ENCODE measurements at regions not wholly inside any gene's neighbourhood (a gene's known extent, or its start where the extent isn't known, plus 50 kb on each side); places are given as distances from the start of the nearest gene placed in this dataset.
"Not testable (repeated sequence)": the region's sequence is repeated elsewhere in the genome, so short reads cannot be mapped to it uniquely, and the experiment has no call there.

DNA sequence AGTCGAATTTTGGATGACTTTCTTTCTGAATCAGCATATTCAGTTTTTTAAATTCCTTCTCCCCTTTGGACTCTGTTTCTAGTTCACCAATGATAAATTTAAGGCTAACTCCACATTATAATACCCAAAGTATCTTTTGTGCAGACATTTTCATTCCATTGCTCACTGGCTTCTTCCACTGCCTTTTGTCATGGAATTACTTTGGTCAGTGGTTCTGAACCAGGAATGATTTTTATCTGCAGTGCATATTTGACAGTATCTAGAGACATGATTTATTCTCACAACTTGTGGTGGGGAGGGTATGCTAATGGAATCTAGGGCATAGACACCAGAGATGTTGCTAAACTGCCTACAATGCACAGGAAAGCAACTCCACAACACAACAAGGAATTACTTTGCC, 234.4 kb upstream of the PRKD1 start:
- no peak for DNase-seq

DNA sequence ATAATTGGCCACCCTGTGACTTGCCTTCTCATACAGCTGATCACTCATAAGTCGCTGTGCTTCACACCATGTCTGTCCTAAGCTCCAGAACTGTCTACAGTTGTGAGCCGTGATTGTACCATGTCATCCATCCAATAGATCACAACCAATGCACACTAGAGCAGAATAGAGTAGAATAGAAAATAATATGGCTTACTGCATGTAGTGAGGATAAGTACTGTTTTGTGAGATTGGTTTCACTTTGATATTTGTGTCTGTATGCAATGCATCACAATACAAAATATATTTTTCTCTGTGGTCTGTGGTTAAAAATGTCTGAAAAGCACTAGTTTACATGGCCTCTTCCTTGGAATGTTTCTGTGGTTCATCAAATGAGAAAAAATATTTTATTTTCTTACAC, 237.6 kb upstream of the PRKD1 start:
- DNase-seq = no peak

DNA sequence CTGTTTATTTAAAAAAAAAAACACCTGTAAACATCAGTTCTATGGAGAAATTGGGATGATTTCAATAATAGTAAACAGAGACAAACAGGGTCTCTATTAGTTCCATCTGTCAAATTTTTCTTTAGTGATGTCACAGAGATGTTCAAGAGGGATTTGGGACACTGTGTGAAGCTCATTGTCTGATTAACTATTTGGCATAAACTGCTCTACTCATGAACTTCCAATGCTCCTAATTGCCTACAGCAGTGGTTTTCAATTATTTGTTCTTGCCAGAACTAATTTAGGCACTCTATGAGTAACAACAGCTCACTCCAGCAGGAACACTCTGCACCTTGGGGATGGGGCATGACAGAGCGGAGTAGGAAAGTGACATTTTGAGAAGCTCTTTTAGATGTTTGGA, 250.1 kb upstream of the PRKD1 start:
- DNase-seq = no peak

DNA sequence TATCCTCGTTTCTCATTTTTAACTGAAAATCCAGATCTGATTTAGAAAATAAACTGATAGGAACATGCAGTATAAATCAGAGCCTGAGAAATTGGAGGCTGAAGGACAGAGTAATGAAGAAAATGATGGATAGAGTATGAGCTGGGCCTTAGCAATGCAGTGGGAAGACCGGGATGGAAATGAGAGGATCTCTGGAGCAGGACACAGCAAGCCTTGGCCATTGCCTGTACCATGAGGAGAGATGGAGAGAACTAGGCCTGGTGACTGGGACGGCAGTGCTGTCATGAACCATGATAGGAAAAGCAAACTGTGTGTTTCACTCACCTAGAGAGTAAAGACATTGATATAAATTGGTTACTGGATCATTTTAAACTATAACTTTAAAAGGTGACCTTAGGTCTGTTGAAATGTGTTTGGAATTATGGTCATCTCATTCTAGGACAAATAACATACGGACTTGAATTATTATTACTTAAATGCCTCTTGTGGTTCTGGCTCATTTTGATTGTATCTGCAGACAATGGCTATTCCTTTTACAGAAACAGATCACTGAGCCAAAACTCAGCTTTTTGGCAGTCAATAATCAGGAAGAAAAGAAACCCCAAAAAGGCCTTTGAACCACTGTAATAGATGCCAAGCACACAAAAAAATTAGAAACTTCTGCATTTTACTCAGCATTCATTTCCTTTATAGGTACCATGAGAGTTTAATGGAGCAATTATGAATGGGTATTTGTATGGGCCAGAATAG, 251.9 kb upstream of the PRKD1 start:
- no peak for DNase-seq

DNA sequence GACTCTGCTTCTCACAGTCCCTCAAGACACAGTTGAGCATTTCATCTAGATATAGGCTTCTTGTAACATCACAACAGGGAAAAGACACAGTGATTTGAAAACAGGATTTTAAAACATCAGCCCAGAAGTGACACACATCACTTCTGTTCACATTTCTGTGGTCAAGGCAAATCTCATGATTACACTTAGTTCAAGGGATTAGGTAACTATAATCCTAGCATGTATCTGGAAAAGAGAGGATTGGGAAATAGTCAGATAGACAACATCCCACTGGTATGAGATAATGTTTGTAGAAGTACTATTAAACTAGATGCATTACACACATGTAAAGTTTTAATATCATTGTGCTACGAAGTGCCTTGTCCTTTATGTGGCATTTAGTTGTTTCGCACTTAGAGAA, 252.6 kb upstream of the PRKD1 start:
- DNase-seq = no peak

DNA sequence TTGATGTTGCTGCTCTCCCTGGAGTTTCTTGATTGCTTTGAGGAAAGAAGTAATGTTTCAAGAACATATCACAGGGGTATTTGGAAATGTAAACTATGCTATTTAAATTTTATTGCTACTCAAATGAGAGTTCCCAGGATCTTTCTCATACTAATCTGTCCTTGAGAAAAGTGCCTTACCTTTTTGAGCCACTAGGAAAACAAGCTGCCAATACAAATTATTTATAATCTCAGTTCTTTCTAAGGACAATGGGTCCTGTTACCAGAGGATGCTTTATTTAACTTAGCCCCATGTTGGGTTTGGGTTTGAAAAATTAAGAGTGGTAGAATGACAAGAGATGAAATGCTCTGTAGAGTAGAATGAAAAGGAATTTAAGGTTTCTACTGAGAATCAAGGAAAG, 258.2 kb upstream of the PRKD1 start:
- DNase-seq = no peak

DNA sequence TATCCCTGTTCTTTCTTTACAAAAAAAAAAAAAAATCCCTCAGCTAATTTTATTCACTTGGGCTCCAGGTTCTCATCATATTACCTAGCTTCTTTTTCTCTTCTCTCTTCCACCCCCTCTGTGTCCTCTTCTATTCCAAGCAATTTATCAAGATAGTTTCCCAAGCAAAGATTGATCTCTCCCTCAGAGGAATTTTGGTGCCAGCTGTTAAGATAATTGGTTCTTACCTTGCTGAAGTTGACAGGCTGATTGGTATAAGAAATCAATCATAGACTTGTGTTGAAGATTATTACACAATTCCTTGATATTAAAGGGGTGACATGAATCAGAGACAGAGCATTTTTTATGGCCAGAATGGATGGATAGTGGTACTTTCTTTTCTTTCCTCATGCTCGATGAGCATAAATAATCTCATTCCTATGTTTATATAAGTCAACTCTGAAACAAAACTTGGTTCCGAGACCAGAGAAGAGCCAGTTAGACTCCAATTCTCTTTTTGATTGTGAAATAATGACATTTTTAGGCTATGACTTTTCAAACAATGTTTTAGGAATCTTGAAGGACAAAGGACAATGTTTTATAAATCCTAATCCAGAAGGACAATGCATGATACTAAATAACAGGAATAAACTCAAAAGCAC, 264.1 kb upstream of the PRKD1 start:
- DNase-seq = no peak

DNA sequence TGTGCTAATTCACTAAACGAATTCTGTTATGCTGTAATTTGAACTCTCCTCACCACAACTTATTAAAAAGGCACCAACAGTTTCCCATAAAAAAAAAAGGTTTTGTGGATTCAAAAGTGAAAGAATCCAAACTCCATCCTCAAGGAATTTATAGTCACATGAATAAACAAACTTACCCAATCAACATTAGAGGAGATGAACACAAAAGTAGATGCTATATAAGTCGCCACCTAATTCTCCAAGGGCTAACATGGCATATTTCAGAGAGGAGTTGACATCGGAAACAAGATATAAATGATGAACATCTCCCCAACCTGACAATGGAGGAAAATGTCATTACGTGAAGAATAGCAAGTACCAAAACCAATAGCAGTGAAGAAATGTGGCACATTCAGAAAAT, 265.5 kb upstream of the PRKD1 start:
- DNase-seq = no peak

DNA sequence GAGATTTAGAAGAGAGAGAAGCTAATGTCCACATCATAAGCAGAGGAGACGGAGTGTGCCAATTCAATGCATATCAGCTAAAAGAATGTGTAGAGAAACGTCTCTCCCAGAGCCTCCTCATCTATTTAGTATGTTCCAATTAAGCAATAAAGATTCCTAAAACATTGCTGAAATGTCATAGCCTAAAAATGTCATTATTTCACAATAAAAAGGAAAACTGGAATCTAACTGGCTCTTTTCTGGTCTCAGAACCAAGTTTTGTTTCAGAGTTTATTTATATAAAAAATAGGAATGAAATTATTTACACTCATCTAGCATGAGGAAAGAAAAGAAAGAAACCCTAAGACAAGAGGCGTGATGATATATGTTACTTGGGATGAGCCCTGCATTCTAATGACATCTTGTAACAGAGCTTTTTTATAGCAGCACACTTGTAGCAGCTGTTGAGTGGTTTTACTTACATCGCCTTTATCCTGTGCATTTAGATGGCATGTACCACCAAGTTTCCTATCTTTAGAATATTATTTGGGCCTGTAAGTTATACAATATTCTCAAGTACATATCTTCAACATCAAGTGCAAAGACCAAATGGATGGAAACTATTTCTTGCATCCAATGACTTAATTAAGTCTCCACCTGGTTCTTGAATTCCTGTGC, 266.3 kb upstream of the PRKD1 start:
- no peak for DNase-seq

DNA sequence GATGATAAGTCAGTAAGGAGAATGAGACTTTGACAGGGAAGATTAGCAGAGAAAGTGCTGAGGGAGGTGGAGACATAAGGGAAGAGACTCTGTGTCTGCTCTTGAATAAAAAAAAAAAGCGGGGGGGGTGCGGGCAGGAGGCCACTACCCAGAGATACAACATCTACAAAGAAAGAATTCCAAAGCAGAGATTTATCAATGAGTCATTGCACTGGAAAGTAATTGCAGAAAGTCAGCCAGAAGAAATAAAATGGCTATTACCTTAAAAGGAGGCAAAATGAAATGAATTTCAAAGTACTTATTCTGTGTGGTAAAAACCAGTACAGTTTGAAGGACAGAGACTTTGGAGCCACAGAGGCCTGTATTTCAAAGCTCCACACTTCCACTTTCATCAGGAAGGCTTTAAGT, 267.1 kb upstream of the PRKD1 start:
- DNase-seq = no peak

DNA sequence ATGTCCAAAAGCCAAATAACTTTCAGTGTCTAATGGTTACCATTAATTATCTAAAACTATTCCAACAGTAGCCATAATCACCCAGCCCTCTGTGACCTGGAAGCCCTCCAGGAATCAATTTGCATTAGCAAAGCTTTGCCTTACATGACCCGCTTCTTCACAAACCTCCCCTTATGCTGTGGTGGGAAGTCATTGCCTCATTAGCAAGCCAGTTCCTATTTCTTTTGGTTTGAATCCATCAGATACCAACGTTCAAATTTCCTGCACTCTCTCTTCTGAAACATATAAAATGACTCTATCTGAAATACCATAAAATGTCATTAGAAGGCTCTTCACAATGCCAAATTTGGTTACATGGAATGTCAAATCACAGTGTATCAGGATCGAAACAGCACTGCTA, 268.3 kb upstream of the PRKD1 start:
- DNase-seq = no peak

DNA sequence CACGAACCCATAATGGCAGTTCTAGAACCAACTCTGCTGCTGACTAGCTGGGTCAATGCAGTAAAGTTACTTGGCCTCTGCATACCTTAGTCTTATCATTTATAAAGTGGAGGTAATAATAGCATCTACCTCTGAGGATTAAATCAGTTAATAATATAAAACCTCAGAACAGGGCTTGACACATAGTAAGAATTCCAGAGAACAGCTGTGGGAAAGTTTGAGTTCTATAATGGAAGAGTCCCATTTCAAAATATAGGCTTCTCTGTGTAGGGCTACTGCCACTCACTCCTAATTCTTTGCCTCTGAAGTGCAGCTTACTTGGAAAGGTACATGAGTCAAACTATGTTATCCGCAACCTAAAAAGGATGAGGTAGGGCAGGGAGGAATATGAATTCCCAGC, 269.2 kb upstream of the PRKD1 start:
- DNase-seq = no peak

DNA sequence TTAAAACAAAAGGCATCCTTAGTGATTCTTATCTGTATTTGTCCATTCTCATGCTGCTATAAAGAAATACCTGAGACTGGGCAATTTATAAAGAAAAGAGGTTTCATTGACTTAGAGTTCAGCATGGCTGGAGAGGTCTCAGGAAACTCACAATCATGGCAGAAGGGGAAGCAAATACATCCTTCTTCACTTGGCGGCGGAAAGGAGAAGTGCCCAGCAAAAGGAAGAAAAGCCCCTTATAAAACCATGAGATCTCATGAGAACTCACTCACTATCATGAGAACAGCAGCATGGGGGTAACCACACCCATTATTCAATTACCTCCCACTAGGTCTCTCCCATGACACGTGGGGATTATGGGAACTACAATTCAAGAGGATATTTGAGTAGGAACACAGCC, 271.1 kb upstream of the PRKD1 start:
- DNase-seq = not testable (repeated sequence)

DNA sequence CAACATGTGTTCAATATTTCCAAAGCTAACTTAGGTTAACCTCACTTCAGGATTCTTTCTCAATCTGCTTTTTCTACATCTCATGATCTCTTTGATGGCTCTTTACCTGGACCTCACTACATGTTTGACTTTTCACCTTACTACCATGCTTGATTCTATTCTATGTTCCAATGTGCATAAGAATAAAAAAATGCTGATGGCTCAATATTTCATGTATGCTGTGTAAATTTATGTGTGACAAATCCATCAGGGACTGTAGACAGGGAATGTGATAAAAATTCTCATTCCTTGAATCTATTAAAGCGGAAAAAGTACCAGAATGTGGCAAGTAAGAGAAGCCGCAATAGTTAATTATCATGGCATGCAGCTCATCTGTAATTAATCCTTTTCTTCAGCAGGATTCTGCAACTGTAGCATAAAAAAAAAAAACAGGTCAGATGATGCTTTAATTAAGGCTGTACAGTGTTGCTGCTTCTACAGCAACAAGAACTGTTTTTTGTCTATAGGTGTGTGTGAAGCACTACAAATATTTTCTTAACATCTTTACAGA, 276.9 kb upstream of the PRKD1 start:
- DNase-seq = no peak

DNA sequence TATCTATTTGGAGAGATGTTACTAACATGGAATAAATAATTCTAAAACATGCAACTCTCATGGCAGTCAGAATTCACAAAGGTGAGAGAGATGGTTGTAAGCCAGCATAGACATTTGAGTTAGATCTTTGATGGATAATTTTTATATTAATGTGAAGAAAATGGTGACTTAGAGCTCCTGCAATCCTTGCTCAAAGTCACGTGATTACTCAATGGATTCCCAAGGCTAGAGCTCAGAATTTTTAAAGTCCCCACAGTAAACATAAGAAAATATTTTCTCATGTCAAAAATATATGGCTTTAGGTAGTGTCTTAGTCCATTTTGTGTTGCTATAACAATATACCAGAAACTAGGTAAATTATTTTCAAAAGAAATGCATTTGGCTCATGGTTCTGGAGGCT, 281.5 kb upstream of the PRKD1 start:
- DNase-seq = no peak

DNA sequence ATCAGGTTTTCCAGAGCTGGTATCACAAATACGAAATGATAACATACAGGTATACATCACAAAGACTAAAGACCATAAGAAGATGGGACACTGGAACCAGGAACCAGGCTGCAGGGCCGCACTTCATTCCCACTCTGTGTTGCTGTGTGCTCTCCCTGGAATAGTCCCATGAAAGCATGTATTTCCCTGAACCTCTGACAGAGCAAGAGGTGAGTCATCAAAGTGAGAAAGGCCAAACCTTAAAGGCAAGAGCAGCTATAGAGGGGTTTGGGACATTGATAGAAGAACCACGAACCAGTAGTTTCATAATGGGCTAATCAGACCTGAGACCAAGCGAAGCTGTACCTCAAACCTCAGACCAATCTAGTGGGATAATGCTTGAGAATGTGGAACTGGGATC, 283.0 kb upstream of the PRKD1 start:
- no peak for DNase-seq

DNA sequence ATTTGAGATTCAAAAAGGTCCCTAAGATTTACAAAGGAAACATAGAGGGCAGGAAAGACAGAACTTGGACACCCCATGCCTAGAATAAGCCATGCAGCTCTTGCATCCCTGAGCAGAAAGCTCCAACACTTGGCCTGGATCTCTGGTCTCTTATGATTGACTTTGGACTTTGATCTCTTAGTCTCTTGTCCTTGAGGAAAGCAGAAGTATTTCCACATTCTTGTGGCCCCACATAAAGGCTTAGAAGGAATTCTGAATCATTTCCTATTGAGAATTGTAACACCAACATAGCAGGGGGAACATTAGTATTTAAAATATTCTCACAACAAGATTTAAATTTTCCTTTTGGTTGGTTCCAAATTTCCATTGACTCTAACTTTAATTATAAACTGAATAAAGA, 283.7 kb upstream of the PRKD1 start:
- no peak for DNase-seq

DNA sequence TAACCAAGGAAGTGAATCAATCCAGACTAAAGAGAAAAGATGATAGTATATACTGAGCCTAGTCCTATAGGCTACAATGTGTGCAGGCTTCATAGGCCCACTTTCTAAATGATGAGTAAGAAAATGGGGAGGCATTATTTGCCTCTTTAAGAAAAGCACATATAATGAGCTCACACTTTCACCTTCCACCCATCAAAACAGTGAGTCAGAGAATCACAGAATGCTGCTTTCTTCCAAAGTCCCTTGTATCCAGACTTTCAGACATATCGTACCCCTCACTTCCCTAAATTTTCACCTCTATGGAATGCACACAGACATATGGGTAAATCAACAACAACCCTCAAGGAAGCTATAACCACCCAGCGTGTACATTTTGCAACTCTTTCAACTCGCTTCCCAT, 286.4 kb upstream of the PRKD1 start:
- no peak for DNase-seq

DNA sequence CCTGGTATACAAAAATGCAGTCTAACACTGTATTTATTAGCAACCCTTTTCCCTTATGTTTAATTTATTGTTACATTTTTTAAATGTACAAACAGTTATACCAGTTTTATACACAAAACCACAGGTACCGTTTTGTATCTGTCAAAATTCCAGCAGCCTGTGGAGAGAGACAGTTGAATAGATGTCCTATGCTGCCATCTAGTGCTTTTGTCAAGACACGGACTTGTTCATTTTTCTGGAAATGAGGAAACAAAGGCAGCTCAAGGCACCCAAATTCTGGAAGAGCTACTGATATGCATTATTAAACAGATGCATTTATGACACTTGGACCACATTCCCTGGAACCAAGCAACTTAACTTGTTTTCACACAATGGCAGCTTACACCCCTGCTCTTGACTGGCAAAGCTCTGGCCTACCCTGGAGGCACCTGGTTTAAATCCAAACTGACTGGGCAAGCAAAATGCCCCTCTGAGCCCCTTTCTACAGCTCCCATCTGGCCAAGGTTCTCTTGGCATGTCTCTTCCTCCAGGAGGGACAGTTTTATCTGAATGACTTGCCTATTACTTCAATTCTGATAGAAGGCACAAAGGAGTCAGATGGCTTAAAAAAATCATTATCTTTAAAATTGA, 286.9 kb upstream of the PRKD1 start:
- peak; percentile 34 for DNase-seq

DNA sequence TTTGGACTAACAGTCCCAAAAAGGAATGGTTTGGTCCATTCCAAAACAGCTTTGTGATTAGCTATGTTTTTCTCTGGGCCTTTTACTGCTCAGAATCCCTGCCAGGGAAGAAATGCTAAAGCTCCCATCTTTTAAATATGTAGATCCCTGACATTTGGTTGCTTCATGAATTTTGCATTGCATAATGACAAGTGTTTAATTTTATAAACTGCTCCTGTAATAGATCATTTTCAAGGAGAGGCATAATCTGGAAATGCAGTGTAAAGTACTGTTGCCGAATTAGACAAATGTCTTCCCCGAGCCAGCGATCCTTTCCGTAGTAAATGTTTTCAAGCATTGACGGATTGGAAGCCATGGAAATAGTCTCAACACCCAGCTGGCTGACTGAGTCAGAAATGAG, 291.3 kb upstream of the PRKD1 start:
- no peak for DNase-seq

DNA sequence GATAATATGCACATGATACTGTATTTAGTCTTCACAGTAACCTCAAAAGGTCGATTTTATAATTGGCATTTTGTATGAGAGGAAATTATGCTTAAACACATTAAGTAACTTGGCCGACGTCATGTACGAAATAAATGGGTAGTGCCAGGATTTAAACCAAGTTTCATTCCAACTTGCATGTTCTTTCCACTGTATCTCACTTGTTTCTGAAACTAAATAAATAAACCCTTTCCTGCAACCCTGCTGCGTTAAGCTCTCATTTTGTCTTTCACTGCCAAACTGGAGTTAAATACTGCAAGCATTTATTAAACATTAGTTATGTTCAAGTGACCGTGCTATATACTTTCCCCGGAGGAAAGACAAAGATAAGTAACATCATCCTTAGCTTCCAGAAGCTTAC, 293.9 kb upstream of the PRKD1 start:
- no peak for DNase-seq

DNA sequence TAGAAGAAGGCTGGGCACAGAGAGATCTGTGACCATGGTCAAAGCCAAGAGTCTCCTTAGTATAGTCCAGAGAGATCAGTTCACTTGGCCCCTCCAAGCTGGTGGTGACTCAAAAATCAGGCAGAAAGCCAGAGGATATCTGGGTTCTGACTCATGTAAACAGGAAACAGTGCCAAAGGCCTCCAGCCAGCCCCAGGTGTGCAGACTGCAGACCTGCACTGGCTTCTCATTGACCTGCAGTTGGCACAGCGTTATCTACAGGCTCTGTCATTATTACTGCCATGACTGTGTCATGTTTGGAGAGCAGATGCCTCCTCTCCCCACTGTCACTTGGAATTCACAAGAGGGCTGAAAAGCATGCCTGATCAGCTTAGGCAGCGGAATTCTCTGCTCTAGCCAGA, 295.7 kb upstream of the PRKD1 start:
- no peak for DNase-seq

DNA sequence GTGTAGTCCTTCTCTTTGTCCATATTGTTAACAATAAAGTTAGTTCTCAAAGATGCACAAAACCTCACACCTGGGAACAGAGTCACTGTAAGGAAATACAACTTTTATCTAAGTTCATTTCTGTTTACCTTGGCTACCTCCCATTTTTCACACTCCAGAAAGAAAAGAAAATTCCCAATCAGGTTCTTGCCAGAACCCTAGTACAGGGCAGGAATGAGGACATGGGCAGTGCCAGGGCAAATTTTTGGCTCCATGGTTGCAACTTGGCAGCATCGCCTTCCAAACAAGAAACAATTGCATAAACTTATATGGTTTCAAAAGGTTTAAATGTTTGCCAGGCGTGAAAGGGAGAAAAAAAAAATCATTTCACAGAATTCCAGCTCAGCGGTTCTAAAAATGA, 296.3 kb upstream of the PRKD1 start:
- DNase-seq = no peak

DNA sequence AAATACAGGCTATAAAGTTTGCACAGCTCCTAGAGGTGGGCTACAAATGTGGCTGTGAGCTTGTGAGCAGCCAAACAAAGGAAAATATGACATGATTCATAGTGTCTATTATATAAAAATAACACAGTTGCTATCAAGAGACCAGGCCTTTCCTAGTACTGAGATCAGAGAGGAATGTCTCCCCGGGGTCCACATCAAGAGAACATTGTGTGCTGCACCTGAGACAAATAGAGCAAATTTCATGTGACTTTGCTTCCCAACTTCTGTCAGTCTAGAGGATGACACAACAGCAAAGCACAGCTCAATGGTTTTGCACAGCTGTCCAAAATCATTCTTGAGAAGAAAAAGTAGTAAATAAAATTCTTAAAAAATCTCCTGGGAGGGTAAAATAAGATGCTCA, 297.5 kb upstream of the PRKD1 start:
- DNase-seq = no peak

Measured in NCI-H524 treated with DMSO at 0.1 percent for 48 hours (cell line).